ENCODE measurements at regions not wholly inside any gene's neighbourhood (a gene's known extent, or its start where the extent isn't known, plus 50 kb on each side); places are given as distances from the start of the nearest gene placed in this dataset.

DNA sequence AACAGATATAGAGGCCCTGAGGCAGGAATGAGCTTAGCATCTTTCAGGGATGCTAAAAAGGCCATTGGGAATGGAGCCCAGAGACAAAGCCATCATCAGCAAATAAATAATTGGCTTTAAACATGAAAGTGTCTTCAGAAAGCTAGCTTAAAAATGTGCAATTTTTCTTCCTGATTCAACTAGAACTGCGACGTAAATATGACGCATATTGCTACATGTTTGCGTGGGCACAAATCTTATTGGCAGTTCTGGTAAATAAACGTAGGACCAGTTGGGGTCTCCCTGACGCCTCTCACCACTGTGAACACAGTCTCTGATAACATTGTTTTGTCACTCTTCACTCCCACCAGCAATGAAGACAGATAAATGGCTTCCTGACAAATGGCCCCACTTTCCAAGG is 97.3 kb upstream of the SRD5A3 start:
- no peak overlapping the region for H3K4me3 ChIP-seq (ENCODE audit: low read depth in 1 of 3, low read length in 3 of 3)
- H3K36me3 ChIP-seq (ENCODE audit: control insufficient read depth in 4 of 4, insufficient read depth in 3 of 4, low read depth in 1 of 4, low read length in 3 of 4): no peaks in the 10 kb centered on the region
- TF ChIP-seq, protein P1, sequence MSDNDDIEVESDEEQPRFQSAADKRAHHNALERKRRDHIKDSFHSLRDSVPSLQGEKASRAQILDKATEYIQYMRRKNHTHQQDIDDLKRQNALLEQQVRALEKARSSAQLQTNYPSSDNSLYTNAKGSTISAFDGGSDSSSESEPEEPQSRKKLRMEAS (IDR thresholded peaks at IDR 0.05): no peak
- TF ChIP-seq NR2F2 (IDR thresholded peaks at IDR 0.05) (no peak), HNF4A (conservative IDR thresholded peaks at IDR 0.05) (no peak), HNF4G (IDR thresholded peaks at IDR 0.05) (no peak), FOXA2 (IDR thresholded peaks at IDR 0.05) (no peak), GABPA (IDR thresholded peaks at IDR 0.05 in 1 of 2, conservative IDR thresholded peaks at IDR 0.05 in 1 of 2) (no peak), SP1 (IDR thresholded peaks at IDR 0.05) (no peak), CTCF (IDR thresholded peaks at IDR 0.05; ENCODE audit: low read depth, low read length, missing input control) (no peak), FOXA1 (IDR thresholded peaks at IDR 0.05) (no peak), JUND (IDR thresholded peaks at IDR 0.05) (no peak), RXRA (IDR thresholded peaks at IDR 0.05) (no peak)
- TF ChIP-seq, protein P2, sequence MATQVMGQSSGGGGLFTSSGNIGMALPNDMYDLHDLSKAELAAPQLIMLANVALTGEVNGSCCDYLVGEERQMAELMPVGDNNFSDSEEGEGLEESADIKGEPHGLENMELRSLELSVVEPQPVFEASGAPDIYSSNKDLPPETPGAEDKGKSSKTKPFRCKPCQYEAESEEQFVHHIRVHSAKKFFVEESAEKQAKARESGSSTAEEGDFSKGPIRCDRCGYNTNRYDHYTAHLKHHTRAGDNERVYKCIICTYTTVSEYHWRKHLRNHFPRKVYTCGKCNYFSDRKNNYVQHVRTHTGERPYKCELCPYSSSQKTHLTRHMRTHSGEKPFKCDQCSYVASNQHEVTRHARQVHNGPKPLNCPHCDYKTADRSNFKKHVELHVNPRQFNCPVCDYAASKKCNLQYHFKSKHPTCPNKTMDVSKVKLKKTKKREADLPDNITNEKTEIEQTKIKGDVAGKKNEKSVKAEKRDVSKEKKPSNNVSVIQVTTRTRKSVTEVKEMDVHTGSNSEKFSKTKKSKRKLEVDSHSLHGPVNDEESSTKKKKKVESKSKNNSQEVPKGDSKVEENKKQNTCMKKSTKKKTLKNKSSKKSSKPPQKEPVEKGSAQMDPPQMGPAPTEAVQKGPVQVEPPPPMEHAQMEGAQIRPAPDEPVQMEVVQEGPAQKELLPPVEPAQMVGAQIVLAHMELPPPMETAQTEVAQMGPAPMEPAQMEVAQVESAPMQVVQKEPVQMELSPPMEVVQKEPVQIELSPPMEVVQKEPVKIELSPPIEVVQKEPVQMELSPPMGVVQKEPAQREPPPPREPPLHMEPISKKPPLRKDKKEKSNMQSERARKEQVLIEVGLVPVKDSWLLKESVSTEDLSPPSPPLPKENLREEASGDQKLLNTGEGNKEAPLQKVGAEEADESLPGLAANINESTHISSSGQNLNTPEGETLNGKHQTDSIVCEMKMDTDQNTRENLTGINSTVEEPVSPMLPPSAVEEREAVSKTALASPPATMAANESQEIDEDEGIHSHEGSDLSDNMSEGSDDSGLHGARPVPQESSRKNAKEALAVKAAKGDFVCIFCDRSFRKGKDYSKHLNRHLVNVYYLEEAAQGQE (IDR thresholded peaks at IDR 0.05): no peak
- TF ChIP-seq, protein P3, sequence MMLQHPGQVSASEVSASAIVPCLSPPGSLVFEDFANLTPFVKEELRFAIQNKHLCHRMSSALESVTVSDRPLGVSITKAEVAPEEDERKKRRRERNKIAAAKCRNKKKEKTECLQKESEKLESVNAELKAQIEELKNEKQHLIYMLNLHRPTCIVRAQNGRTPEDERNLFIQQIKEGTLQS (IDR thresholded peaks at IDR 0.05): no peak
- no peaks in the 10 kb centered on the region for H3K4me1 ChIP-seq (ENCODE audit: control insufficient read depth in 4 of 4, insufficient read depth in 4 of 4, low read length in 3 of 4)
- no peaks in the 10 kb centered on the region for H3K9me3 ChIP-seq (ENCODE audit: control insufficient read depth in 4 of 4, low read length in 3 of 4)
- WGBS: 54% methylated on average over 6 of the region's 6 CpGs
- H3K9ac ChIP-seq (ENCODE audit: low read depth in 1 of 2, low read length in 2 of 2): no peak overlapping the region
- no peak for DNase-seq (ENCODE audit: low spot score)
- no peaks in the 10 kb centered on the region for H3K27me3 ChIP-seq (ENCODE audit: control insufficient read depth in 4 of 4, insufficient read depth in 4 of 4, low read length in 3 of 4)
- no peak overlapping the region for H3K27ac ChIP-seq (ENCODE audit: low read depth in 1 of 2, low read length in 2 of 2)

DNA sequence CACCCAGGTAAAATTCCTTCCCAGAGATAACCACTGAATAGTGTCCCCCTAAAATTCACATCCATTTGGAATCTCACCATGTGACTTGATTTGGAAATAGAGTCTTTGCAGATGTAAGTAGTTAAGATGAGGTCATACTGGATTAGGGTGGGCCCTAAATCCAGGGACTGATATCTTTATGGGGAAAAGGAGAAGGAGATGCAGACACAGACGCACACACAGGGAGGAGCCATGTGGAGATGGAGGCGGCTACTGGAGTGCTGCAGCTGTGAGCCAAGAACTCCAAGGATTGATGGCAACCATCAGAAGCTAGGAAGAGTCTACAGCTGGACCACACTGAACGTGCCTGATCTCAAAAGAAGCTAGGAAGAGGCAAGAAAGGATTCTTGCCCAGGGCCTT is 96.6 kb upstream of the SRD5A3 start:
- Histone ChIP-seq H3K27me3 (ENCODE audit: control insufficient read depth in 4 of 4, insufficient read depth in 4 of 4, low read length in 3 of 4) (no peaks in the 10 kb centered on the region), H3K36me3 (ENCODE audit: control insufficient read depth in 4 of 4, insufficient read depth in 3 of 4, low read depth in 1 of 4, low read length in 3 of 4) (no peaks in the 10 kb centered on the region), H3K9ac (ENCODE audit: low read depth in 1 of 2, low read length in 2 of 2) (no peak overlapping the region), H3K27ac (ENCODE audit: low read depth in 1 of 2, low read length in 2 of 2) (no peak overlapping the region), H3K9me3 (ENCODE audit: control insufficient read depth in 4 of 4, low read length in 3 of 4) (no peaks in the 10 kb centered on the region), H3K4me1 (ENCODE audit: control insufficient read depth in 4 of 4, insufficient read depth in 4 of 4, low read length in 3 of 4) (no peaks in the 10 kb centered on the region), H3K4me3 (ENCODE audit: low read depth in 1 of 3, low read length in 3 of 3) (no peak overlapping the region)
- DNase-seq (ENCODE audit: low spot score): no peak
- TF ChIP-seq TAF1 (conservative IDR thresholded peaks at IDR 0.05): no peak
- 81% methylated on average over 3 of the region's 3 CpGs for WGBS

- 51% methylated on average over 4 of the region's 4 CpGs for WGBS
- Histone ChIP-seq H3K27me3 (ENCODE audit: control insufficient read depth in 4 of 4, insufficient read depth in 4 of 4, low read length in 3 of 4) (no peaks in the 10 kb centered on the region), H3K9me3 (ENCODE audit: control insufficient read depth in 4 of 4, low read length in 3 of 4) (no peaks in the 10 kb centered on the region), H3K4me3 (ENCODE audit: low read depth in 1 of 3, low read length in 3 of 3) (no peak overlapping the region), H3K4me1 (ENCODE audit: control insufficient read depth in 4 of 4, insufficient read depth in 4 of 4, low read length in 3 of 4) (no peaks in the 10 kb centered on the region), H3K36me3 (ENCODE audit: control insufficient read depth in 4 of 4, insufficient read depth in 3 of 4, low read depth in 1 of 4, low read length in 3 of 4) (no peaks in the 10 kb centered on the region), H3K9ac (ENCODE audit: low read depth in 1 of 2, low read length in 2 of 2) (no peak overlapping the region), H3K27ac (ENCODE audit: low read depth in 1 of 2, low read length in 2 of 2) (no peak overlapping the region)
- no peak for DNase-seq (ENCODE audit: low spot score)
- TF ChIP-seq GABPA (IDR thresholded peaks at IDR 0.05 in 1 of 2, conservative IDR thresholded peaks at IDR 0.05 in 1 of 2) (no peak), HNF4G (IDR thresholded peaks at IDR 0.05) (no peak), SP1 (IDR thresholded peaks at IDR 0.05) (no peak), FOXA2 (IDR thresholded peaks at IDR 0.05) (no peak), RXRA (IDR thresholded peaks at IDR 0.05) (no peak), YY1 (IDR thresholded peaks at IDR 0.05) (no peak), NR2F2 (IDR thresholded peaks at IDR 0.05) (no peak), HNF4A (conservative IDR thresholded peaks at IDR 0.05) (no peak), FOXA1 (IDR thresholded peaks at IDR 0.05) (no peak), EGR1 (IDR thresholded peaks at IDR 0.05; ENCODE audit: low read depth in 2 of 2) (no peak), JUND (IDR thresholded peaks at IDR 0.05) (no peak), RAD21 (IDR thresholded peaks at IDR 0.05) (no peak)
- TF ChIP-seq, protein P3 (IDR thresholded peaks at IDR 0.05): no peak
- TF ChIP-seq, protein P4, sequence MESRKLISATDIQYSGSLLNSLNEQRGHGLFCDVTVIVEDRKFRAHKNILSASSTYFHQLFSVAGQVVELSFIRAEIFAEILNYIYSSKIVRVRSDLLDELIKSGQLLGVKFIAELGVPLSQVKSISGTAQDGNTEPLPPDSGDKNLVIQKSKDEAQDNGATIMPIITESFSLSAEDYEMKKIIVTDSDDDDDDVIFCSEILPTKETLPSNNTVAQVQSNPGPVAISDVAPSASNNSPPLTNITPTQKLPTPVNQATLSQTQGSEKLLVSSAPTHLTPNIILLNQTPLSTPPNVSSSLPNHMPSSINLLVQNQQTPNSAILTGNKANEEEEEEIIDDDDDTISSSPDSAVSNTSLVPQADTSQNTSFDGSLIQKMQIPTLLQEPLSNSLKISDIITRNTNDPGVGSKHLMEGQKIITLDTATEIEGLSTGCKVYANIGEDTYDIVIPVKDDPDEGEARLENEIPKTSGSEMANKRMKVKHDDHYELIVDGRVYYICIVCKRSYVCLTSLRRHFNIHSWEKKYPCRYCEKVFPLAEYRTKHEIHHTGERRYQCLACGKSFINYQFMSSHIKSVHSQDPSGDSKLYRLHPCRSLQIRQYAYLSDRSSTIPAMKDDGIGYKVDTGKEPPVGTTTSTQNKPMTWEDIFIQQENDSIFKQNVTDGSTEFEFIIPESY (IDR thresholded peaks at IDR 0.05): no peak
These were observed 94.7 kb upstream of the SRD5A3 start for GRCh38 chr4:55251342-55251741.
